ENCODE measurements at regions not wholly inside any gene's neighbourhood (a gene's known extent, or its start where the extent isn't known, plus 50 kb on each side); places are given as distances from the start of the nearest gene placed in this dataset.

- Histone ChIP-seq H3K4me3 (ENCODE audit: low read depth in 1 of 2, low read length in 2 of 2) (no peak overlapping the region), H3K4me1 (ENCODE audit: insufficient read depth, low read length) (no peaks in the 10 kb centered on the region), H3K9ac (ENCODE audit: low read depth, low read length) (no peak overlapping the region), H3K9me3 (ENCODE audit: insufficient read depth, low read length, severe bottlenecking) (no peaks in the 10 kb centered on the region), H3K27me3 (ENCODE audit: insufficient read depth, low read length, poor library complexity) (no peaks in the 10 kb centered on the region), H3K27ac (ENCODE audit: low read length) (no peak overlapping the region), H3K36me3 (ENCODE audit: insufficient read depth, low read length) (no peaks in the 10 kb centered on the region), H3K79me2 (ENCODE audit: insufficient read depth, low read length) (no peaks in the 10 kb centered on the region), H3K4me2 (ENCODE audit: insufficient read depth, low read length) (no peak overlapping the region), H2AFZ (ENCODE audit: low read depth, low read length) (no peak overlapping the region), H4K20me1 (ENCODE audit: insufficient read depth, low read length) (no peaks in the 10 kb centered on the region)
- no peak for DNase-seq
- ATAC-seq (ENCODE audit: insufficient read depth, low read depth) = no peak
- TF ChIP-seq, protein P1, sequence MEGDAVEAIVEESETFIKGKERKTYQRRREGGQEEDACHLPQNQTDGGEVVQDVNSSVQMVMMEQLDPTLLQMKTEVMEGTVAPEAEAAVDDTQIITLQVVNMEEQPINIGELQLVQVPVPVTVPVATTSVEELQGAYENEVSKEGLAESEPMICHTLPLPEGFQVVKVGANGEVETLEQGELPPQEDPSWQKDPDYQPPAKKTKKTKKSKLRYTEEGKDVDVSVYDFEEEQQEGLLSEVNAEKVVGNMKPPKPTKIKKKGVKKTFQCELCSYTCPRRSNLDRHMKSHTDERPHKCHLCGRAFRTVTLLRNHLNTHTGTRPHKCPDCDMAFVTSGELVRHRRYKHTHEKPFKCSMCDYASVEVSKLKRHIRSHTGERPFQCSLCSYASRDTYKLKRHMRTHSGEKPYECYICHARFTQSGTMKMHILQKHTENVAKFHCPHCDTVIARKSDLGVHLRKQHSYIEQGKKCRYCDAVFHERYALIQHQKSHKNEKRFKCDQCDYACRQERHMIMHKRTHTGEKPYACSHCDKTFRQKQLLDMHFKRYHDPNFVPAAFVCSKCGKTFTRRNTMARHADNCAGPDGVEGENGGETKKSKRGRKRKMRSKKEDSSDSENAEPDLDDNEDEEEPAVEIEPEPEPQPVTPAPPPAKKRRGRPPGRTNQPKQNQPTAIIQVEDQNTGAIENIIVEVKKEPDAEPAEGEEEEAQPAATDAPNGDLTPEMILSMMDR (IDR thresholded peaks at IDR 0.05; ENCODE audit: borderline replicate concordance, extremely low read depth, low read length, poor library complexity, severe bottlenecking) = no peak
- TF ChIP-seq EZH2 (IDR thresholded peaks at IDR 0.05; ENCODE audit: borderline replicate concordance, low read depth, low read length, severe bottlenecking) = no peak
These were observed 529.8 kb upstream of the GOLIM4 start for GRCh38 chr3:168625477-168625876.

GRCh38 chr3:168624892-168625448, 529.2 kb upstream of the GOLIM4 start:
- Histone ChIP-seq H4K20me1 (ENCODE audit: insufficient read depth, low read length) (no peaks in the 10 kb centered on the region), H3K27ac (ENCODE audit: low read length) (no peak overlapping the region), H3K79me2 (ENCODE audit: insufficient read depth, low read length) (no peaks in the 10 kb centered on the region), H3K27me3 (ENCODE audit: insufficient read depth, low read length, poor library complexity) (no peaks in the 10 kb centered on the region), H2AFZ (ENCODE audit: low read depth, low read length) (no peak overlapping the region), H3K9ac (ENCODE audit: low read depth, low read length) (no peak overlapping the region), H3K36me3 (ENCODE audit: insufficient read depth, low read length) (no peaks in the 10 kb centered on the region), H3K4me1 (ENCODE audit: insufficient read depth, low read length) (no peaks in the 10 kb centered on the region), H3K4me3 (ENCODE audit: low read depth in 1 of 2, low read length in 2 of 2) (no peak overlapping the region), H3K9me3 (ENCODE audit: insufficient read depth, low read length, severe bottlenecking) (no peaks in the 10 kb centered on the region), H3K4me2 (ENCODE audit: insufficient read depth, low read length) (no peak overlapping the region)
- DNase-seq (no peak), ATAC-seq (ENCODE audit: insufficient read depth, low read depth) (no peak)
- no peak for TF ChIP-seq EZH2 (IDR thresholded peaks at IDR 0.05; ENCODE audit: borderline replicate concordance, low read depth, low read length, severe bottlenecking)
- TF ChIP-seq, protein P1 (IDR thresholded peaks at IDR 0.05; ENCODE audit: borderline replicate concordance, extremely low read depth, low read length, poor library complexity, severe bottlenecking) = no peak

DNA sequence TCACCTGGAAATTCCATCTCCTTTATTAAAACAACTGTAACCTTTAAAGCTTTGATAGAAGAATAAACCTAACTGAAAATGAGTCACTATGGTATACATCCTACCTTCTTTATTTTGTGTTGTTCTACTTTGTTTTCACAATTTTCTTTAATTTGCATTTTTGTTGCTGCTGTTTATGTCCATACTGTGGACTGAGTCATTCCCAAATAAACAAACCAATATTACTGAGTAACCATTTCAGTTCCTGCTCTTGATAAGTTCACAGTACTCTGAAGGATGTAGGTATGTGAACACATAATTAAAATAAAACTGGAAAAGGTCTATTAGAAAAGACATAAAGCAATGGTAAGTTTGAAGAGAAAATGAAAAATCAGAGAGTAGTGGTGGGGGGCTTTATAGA, 528.5 kb upstream of the GOLIM4 start:
- no peaks in the 10 kb centered on the region for H3K9me3 ChIP-seq (ENCODE audit: insufficient read depth, low read length, severe bottlenecking)
- no peaks in the 10 kb centered on the region for H4K20me1 ChIP-seq (ENCODE audit: insufficient read depth, low read length)
- H3K4me1 ChIP-seq (ENCODE audit: insufficient read depth, low read length) = no peaks in the 10 kb centered on the region
- no peak for TF ChIP-seq EZH2 (IDR thresholded peaks at IDR 0.05; ENCODE audit: borderline replicate concordance, low read depth, low read length, severe bottlenecking)
- TF ChIP-seq, protein P1 (IDR thresholded peaks at IDR 0.05; ENCODE audit: borderline replicate concordance, extremely low read depth, low read length, poor library complexity, severe bottlenecking) = no peak
- no peaks in the 10 kb centered on the region for H3K79me2 ChIP-seq (ENCODE audit: insufficient read depth, low read length)
- no peak overlapping the region for H3K9ac ChIP-seq (ENCODE audit: low read depth, low read length)
- no peak overlapping the region for H3K27ac ChIP-seq (ENCODE audit: low read length)
- H3K36me3 ChIP-seq (ENCODE audit: insufficient read depth, low read length) = no peaks in the 10 kb centered on the region
- no peak for DNase-seq
- no peak overlapping the region for H3K4me2 ChIP-seq (ENCODE audit: insufficient read depth, low read length)
- H3K4me3 ChIP-seq (ENCODE audit: low read depth in 1 of 2, low read length in 2 of 2) = no peak overlapping the region
- H3K27me3 ChIP-seq (ENCODE audit: insufficient read depth, low read length, poor library complexity) = no peaks in the 10 kb centered on the region
- no peak for ATAC-seq (ENCODE audit: insufficient read depth, low read depth)
- H2AFZ ChIP-seq (ENCODE audit: low read depth, low read length) = no peak overlapping the region

GRCh38 chr3:168622795-168623194, 527.1 kb upstream of the GOLIM4 start:
- no peaks in the 10 kb centered on the region for H3K4me1 ChIP-seq (ENCODE audit: insufficient read depth, low read length)
- no peak overlapping the region for H3K27ac ChIP-seq (ENCODE audit: low read length)
- H3K27me3 ChIP-seq (ENCODE audit: insufficient read depth, low read length, poor library complexity) = no peaks in the 10 kb centered on the region
- no peaks in the 10 kb centered on the region for H3K36me3 ChIP-seq (ENCODE audit: insufficient read depth, low read length)
- no peaks in the 10 kb centered on the region for H4K20me1 ChIP-seq (ENCODE audit: insufficient read depth, low read length)
- H3K79me2 ChIP-seq (ENCODE audit: insufficient read depth, low read length) = no peaks in the 10 kb centered on the region
- H2AFZ ChIP-seq (ENCODE audit: low read depth, low read length) = no peak overlapping the region
- no peaks in the 10 kb centered on the region for H3K9me3 ChIP-seq (ENCODE audit: insufficient read depth, low read length, severe bottlenecking)
- H3K4me3 ChIP-seq (ENCODE audit: low read depth in 1 of 2, low read length in 2 of 2) = no peak overlapping the region
- ATAC-seq (ENCODE audit: insufficient read depth, low read depth) = no peak
- no peak overlapping the region for H3K9ac ChIP-seq (ENCODE audit: low read depth, low read length)
- DNase-seq = no peak
- no peak overlapping the region for H3K4me2 ChIP-seq (ENCODE audit: insufficient read depth, low read length)
- TF ChIP-seq EZH2 (IDR thresholded peaks at IDR 0.05; ENCODE audit: borderline replicate concordance, low read depth, low read length, severe bottlenecking) = no peak
- TF ChIP-seq, protein P1 (IDR thresholded peaks at IDR 0.05; ENCODE audit: borderline replicate concordance, extremely low read depth, low read length, poor library complexity, severe bottlenecking) = no peak
